HG02759 (cell line): ENCODE measurements at regions not wholly inside any gene's neighbourhood (a gene's known extent, or its start where the extent isn't known, plus 50 kb on each side); places are given as distances from the start of the nearest gene placed in this dataset.

Experiments used
- ATAC-seq: cut with Tn5 transposase; IDR thresholded peaks from one replicate; pipeline ENCODE4 v1.9.1; 2021; ENCODE audit warnings: mild to moderate bottlenecking, moderate library complexity; ENCODE audit not compliant: unreplicated experiment

GRCh38 chr12:13597837-13598236, 383.6 kb downstream of the GRIN2B start:
- ATAC-seq: no peak

- no peak for ATAC-seq
Measured at GRCh38 chr12:13597166-13597565, 384.2 kb downstream of the GRIN2B start.

- ATAC-seq: no peak
Measured at GRCh38 chr12:13596714-13597113, 384.7 kb downstream of the GRIN2B start.

- no peak for ATAC-seq
Measured at GRCh38 chr12:13595536-13596443, 385.6 kb downstream of the GRIN2B start.

- ATAC-seq: no peak
Measured at GRCh38 chr12:13594731-13595514, 386.5 kb downstream of the GRIN2B start.

GRCh38 chr12:13592063-13592942, 389.1 kb downstream of the GRIN2B start:
- no peak for ATAC-seq

GRCh38 chr12:13591488-13591887, 389.9 kb downstream of the GRIN2B start:
- ATAC-seq: no peak

GRCh38 chr12:13591059-13591458, 390.3 kb downstream of the GRIN2B start:
- ATAC-seq: no peak

GRCh38 chr12:13588574-13588973, 392.0 kb downstream of the EMP1 start:
- ATAC-seq: no peak

GRCh38 chr12:13587721-13588390, 391.3 kb downstream of the EMP1 start:
- no peak for ATAC-seq

GRCh38 chr12:13586361-13586760, 389.8 kb downstream of the EMP1 start:
- ATAC-seq: no peak

- no peak for ATAC-seq
Measured at GRCh38 chr12:13584541-13584940, 388.0 kb downstream of the EMP1 start.

GRCh38 chr12:13583630-13584029, 387.1 kb downstream of the EMP1 start:
- ATAC-seq: no peak

GRCh38 chr12:13582421-13582820, 385.9 kb downstream of the EMP1 start:
- no peak for ATAC-seq

- no peak for ATAC-seq
Measured at GRCh38 chr12:13581031-13581430, 384.5 kb downstream of the EMP1 start.

- ATAC-seq: no peak
Measured at GRCh38 chr12:13580206-13580605, 383.7 kb downstream of the EMP1 start.

- no peak for ATAC-seq
Measured at GRCh38 chr12:13576935-13577500, 380.5 kb downstream of the EMP1 start.

- ATAC-seq: no peak
Measured at GRCh38 chr12:13573698-13574321, 377.3 kb downstream of the EMP1 start.

GRCh38 chr12:13571035-13571434, 374.5 kb downstream of the EMP1 start:
- ATAC-seq: no peak
